BE2C (cell line): ENCODE measurements at regions not wholly inside any gene's neighbourhood (a gene's known extent, or its start where the extent isn't known, plus 50 kb on each side); places are given as distances from the start of the nearest gene placed in this dataset.
"Not testable (repeated sequence)": the region's sequence is repeated elsewhere in the genome, so short reads cannot be mapped to it uniquely, and the experiment has no call there.

ENCODE experiments used
- DNase-seq: peaks from one replicate; pipeline ENCODE4 v3.0.0-alpha.2; 2020
- H3K27me3 ChIP-seq: fragments of 250-450 bp; sonication (Bioruptor Pico); 2 replicates; pipeline ENCODE4 v1.5.1; 2020; ENCODE audit warnings: mild to moderate bottlenecking
- H3K36me3 ChIP-seq: fragments of 250-450 bp; sonication (Bioruptor Pico); 2 replicates; pipeline ENCODE4 v1.5.1; 2020; ENCODE audit warnings: mild to moderate bottlenecking
- H3K4me1 ChIP-seq: fragments of 250-450 bp; sonication (Bioruptor Pico); 2 replicates; pipeline ENCODE4 v1.5.1; 2020
- H3K4me3 ChIP-seq: 2 replicates; pipeline ENCODE4 v1.5.1; 2011; ENCODE audit warnings: low read depth, low read length
- H3K9me3 ChIP-seq: fragments of 250-450 bp; sonication (Bioruptor Pico); 2 replicates; pipeline ENCODE4 v1.5.1; 2020
- TF ChIP-seq, protein P1 (sequence below): IDR thresholded peaks from 2 replicates; pipeline ENCODE4 v1.5.1; 2012; ENCODE audit warnings: mild to moderate bottlenecking, low read depth, low read length

GRCh38 chr1:14282707-14283106 is 315.8 kb upstream of the KAZN start:
- no peak for DNase-seq
- Histone ChIP-seq H3K27me3 (no peaks in the 10 kb centered on the region), H3K36me3 (no peaks in the 10 kb centered on the region), H3K4me1 (no peaks in the 10 kb centered on the region), H3K4me3 (no peak overlapping the region), H3K9me3 (no peaks in the 10 kb centered on the region)
- TF ChIP-seq, protein P1, sequence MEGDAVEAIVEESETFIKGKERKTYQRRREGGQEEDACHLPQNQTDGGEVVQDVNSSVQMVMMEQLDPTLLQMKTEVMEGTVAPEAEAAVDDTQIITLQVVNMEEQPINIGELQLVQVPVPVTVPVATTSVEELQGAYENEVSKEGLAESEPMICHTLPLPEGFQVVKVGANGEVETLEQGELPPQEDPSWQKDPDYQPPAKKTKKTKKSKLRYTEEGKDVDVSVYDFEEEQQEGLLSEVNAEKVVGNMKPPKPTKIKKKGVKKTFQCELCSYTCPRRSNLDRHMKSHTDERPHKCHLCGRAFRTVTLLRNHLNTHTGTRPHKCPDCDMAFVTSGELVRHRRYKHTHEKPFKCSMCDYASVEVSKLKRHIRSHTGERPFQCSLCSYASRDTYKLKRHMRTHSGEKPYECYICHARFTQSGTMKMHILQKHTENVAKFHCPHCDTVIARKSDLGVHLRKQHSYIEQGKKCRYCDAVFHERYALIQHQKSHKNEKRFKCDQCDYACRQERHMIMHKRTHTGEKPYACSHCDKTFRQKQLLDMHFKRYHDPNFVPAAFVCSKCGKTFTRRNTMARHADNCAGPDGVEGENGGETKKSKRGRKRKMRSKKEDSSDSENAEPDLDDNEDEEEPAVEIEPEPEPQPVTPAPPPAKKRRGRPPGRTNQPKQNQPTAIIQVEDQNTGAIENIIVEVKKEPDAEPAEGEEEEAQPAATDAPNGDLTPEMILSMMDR, result no peak

DNA sequence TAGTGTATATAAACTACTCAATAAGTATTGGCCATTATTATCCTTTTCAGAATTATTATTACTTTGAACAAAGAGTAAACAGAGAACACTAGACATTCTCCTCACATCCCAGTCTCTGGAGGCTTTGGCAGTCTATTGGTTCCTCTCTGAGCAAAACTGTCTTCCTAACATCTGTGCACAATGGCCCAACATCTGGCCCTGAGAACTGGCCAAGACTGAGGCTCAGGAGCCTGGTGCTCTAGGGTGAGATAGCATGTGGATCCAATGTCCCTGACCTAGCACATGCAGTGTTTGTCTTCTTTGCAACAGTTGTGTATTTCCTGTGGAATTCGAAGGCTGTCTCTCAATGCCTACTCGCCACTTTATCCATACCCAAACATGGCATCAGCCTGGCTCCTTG is 313.2 kb upstream of the KAZN start:
- Histone ChIP-seq H3K4me3 (no peak overlapping the region), H3K27me3 (no peaks in the 10 kb centered on the region), H3K36me3 (no peaks in the 10 kb centered on the region), H3K9me3 (no peaks in the 10 kb centered on the region), H3K4me1 (no peaks in the 10 kb centered on the region)
- TF ChIP-seq, protein P1, result no peak
- DNase-seq, result no peak

GRCh38 chr1:14291182-14291581 is 307.3 kb upstream of the KAZN start:
- DNase-seq, result not testable (repeated sequence)

DNA sequence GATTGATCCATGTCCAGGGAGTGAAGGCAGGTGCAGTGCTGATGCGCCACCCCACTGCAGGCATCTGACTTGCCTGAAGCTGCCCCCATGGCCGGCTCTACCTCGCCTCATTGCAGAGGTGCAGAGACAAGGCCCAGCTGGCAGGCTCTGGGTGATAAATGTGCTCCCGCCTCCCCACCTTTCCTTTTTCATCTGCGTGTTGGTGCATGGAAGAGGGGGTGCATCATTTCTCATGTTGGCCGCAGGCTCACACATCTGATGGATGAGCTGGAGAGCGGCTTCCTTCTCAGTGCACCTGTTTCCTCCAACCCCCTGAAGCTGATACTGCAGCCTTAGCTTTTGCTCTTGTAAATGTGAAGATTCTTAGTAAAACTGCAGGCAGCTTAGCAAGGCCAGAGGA is 306.0 kb upstream of the KAZN start:
- no peaks in the 10 kb centered on the region for H3K4me1 ChIP-seq
- TF ChIP-seq, protein P1, result no peak
- no peak overlapping the region for H3K4me3 ChIP-seq
- DNase-seq, result no peak
- no peaks in the 10 kb centered on the region for H3K27me3 ChIP-seq
- no peaks in the 10 kb centered on the region for H3K9me3 ChIP-seq
- no peaks in the 10 kb centered on the region for H3K36me3 ChIP-seq

More at GRCh38 chr1:14291182-14291581, 307.3 kb upstream of the KAZN start:
- H3K27me3 ChIP-seq, H3K4me1 ChIP-seq, H3K4me3 ChIP-seq, H3K36me3 ChIP-seq, H3K9me3 ChIP-seq: not testable (repeated sequence)

DNA sequence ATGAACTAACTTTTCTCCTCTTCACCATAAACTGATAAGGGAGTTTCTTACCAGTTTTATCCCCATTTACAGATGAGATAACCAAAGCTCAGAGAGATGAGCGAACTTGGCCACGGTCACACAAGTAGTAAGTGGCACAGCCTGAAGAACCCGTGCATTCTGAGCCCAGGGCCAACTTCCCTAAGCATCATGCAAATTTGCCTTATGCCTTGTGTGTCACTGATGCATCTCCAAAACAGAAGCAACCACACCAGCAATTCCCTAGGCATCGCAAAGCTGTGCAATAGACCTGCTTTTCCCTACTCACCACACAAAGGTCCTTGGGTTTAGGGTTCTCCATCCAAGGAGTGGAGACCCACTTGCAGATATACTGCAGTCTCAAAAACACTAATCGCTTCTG is 304.5 kb upstream of the KAZN start:
- Histone ChIP-seq H3K9me3 (no peaks in the 10 kb centered on the region), H3K36me3 (no peaks in the 10 kb centered on the region), H3K4me1 (no peaks in the 10 kb centered on the region), H3K4me3 (no peak overlapping the region), H3K27me3 (no peaks in the 10 kb centered on the region)
- DNase-seq, result no peak
- TF ChIP-seq, protein P1, result no peak

DNA sequence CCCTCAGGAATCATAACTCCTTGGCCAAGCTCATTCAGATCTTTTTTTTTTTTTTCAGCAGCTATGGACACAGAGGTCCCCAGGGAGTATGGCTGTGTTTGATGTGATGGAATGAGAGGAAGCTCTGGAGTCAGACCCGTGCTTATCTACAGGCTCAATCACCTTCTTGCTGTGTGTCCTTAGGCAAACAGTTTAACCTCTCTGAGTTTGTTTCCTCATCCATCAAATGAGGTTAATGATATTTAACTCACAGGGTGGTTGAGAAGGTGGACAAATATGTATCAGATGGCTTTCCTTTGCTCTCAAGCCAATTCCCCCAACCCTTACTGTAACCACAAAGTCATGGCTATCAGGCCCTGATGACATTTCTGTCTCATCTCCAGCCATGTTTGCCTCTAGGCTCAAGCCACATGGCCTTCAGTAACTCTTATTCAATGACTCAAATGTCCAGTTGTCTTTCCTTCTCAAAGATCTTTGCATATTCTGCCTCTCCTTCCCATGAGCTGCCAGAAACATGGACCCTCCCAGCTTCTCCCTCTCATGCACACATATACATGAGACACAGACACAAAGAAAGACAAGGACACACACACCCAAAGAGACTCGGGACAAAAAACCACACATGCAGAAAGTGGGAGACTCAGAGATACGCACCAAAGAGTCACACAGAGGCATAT is 303.5 kb upstream of the KAZN start:
- Histone ChIP-seq H3K9me3 (no peaks in the 10 kb centered on the region), H3K4me1 (no peaks in the 10 kb centered on the region), H3K36me3 (no peaks in the 10 kb centered on the region), H3K27me3 (no peaks in the 10 kb centered on the region), H3K4me3 (no peak overlapping the region)
- TF ChIP-seq, protein P1, result no peak
- no peak for DNase-seq
